ENCODE measurements at regions not wholly inside any gene's neighbourhood (a gene's known extent, or its start where the extent isn't known, plus 50 kb on each side); places are given as distances from the start of the nearest gene placed in this dataset.

GRCh38 chr1:239999170-239999569, 92.5 kb upstream of the FMN2 start:
- TF ChIP-seq EZH2phosphoT487 (IDR thresholded peaks at IDR 0.05; ENCODE audit: borderline replicate concordance, low read length) (no peak), EZH2 (IDR thresholded peaks at IDR 0.05; ENCODE audit: low read length, unreplicated experiment) (no peak)
- TF ChIP-seq, protein P1, sequence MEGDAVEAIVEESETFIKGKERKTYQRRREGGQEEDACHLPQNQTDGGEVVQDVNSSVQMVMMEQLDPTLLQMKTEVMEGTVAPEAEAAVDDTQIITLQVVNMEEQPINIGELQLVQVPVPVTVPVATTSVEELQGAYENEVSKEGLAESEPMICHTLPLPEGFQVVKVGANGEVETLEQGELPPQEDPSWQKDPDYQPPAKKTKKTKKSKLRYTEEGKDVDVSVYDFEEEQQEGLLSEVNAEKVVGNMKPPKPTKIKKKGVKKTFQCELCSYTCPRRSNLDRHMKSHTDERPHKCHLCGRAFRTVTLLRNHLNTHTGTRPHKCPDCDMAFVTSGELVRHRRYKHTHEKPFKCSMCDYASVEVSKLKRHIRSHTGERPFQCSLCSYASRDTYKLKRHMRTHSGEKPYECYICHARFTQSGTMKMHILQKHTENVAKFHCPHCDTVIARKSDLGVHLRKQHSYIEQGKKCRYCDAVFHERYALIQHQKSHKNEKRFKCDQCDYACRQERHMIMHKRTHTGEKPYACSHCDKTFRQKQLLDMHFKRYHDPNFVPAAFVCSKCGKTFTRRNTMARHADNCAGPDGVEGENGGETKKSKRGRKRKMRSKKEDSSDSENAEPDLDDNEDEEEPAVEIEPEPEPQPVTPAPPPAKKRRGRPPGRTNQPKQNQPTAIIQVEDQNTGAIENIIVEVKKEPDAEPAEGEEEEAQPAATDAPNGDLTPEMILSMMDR (conservative IDR thresholded peaks at IDR 0.05; ENCODE audit: low read depth, low read length) = no peak

Measured in PC-3 (cell line).